ENCODE measurements at regions not wholly inside any gene's neighbourhood (a gene's known extent, or its start where the extent isn't known, plus 50 kb on each side); places are given as distances from the start of the nearest gene placed in this dataset.

DNA sequence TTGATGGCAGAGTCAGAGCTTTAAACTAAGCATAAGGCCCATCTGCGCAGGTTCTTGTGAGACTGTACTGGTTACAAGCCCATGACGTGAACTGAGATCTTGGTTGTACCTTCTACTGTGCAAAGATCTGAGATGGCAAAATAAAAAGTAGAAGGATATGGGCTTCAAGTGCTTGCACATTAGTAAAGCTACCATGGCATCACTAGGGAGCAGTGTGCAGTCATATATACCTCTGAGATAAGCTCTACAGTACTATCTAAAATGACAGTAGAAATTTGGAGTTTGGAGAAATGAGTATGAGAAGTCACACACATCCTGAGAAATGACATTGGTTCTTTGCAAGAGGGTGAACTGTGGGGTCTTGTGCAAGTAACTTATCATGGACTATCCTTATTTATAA, 408.2 kb upstream of the PRR16 start:
- peaks cover 0 to 3% (median 0%) of the 10 kb centered on the region in 5 donors for H3K27me3 Mint-ChIP-seq
- no peaks in the 10 kb centered on the region for H3K36me3 Mint-ChIP-seq
- no peaks in the 10 kb centered on the region for H3K4me1 Mint-ChIP-seq
- no peak overlapping the region for H3K4me3 Mint-ChIP-seq
- no peak overlapping the region for H3K27ac Mint-ChIP-seq
- no peak for DNase-seq
- H3K9me3 Mint-ChIP-seq, result peaks cover 0 to 7% (median 0%) of the 10 kb centered on the region in 9 donors
- POLR2A ChIA-PET, result no interaction called here
- no peak for ATAC-seq

- H3K36me3 Mint-ChIP-seq, result no peaks in the 10 kb centered on the region
- DNase-seq (no peak), ATAC-seq (no peak)
- H3K9me3 Mint-ChIP-seq, result peaks cover 0 to 7% (median 0%) of the 10 kb centered on the region in 9 donors
- H3K4me3 Mint-ChIP-seq, result no peak overlapping the region
- H3K27me3 Mint-ChIP-seq, result no peaks in the 10 kb centered on the region
- no peak overlapping the region for H3K27ac Mint-ChIP-seq
- POLR2A ChIA-PET, result no interaction called here
- no peaks in the 10 kb centered on the region for H3K4me1 Mint-ChIP-seq
These were observed 401.6 kb upstream of the PRR16 start for GRCh38 chr5:120062515-120062917.

DNA sequence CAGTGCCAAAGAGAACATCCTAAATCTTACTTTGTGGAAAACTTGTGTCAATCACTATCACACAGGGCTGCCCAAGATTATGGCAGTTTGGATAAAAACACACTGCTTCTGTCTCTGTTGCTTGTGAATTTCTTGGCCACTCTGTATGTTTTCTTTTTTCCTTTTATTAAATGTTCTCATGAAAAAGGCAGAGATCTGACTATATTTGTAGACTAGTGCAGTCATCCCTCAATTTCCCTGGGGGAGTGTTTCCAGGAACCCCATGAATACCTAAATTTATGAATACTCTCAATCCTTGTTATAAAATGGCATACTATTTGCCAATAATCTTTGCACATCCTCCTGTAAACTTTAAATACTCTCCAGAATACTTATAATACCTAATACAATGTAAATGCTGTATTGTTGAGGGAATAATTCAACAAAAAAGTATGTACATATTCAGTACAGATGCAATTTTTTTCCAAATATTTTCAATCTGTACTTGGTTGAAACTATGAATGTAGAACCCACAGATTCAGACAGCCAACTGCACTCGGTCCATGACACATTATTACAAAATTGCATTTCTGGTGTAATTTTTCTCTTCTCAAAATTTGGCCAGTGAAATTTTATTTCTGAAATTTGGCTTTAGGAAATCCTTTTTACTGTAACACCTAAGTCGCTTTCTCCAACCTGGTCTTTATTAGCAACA, 391.9 kb upstream of the PRR16 start:
- ATAC-seq (no peak), DNase-seq (no peak)
- Mint-ChIP-seq H3K36me3 (no peaks in the 10 kb centered on the region), H3K9me3 (peaks cover 0 to 6% (median 0%) of the 10 kb centered on the region in 9 donors), H3K4me3 (no peak overlapping the region), H3K4me1 (no peaks in the 10 kb centered on the region), H3K27ac (no peak overlapping the region), H3K27me3 (no peaks in the 10 kb centered on the region)
- POLR2A ChIA-PET, result no interaction called here

GRCh38 chr5:120073722-120074121, 390.4 kb upstream of the PRR16 start:
- POLR2A ChIA-PET, result no interaction called here

DNA sequence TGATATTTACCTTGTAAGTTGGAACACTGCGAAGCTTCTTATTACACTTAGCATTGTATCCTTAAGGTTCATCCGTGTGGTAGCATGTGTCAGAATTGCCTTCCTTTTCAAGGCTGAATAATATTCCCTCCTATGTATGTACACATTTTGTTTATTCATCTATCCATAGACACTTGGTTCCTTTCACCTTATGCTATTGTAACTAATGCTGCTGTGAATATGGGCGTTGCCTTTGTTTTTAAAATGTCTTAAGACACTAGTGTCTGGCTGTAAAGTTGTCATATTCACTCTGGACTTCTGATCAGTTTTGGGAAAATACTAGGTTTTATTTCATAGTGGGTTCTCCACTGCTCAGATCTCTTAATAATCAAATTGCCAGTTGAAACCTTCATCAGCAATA, 383.3 kb upstream of the PRR16 start:
- H3K9me3 Mint-ChIP-seq, result no peaks in the 10 kb centered on the region
- no peaks in the 10 kb centered on the region for H3K36me3 Mint-ChIP-seq

More at GRCh38 chr5:120073722-120074121, 390.4 kb upstream of the PRR16 start:
- ATAC-seq, result no peak
- peaks cover 0 to 6% (median 0%) of the 10 kb centered on the region in 9 donors for H3K9me3 Mint-ChIP-seq
- no peaks in the 10 kb centered on the region for H3K27me3 Mint-ChIP-seq
- H3K36me3 Mint-ChIP-seq, result no peaks in the 10 kb centered on the region
- H3K4me1 Mint-ChIP-seq, result no peaks in the 10 kb centered on the region
- no peak overlapping the region for H3K4me3 Mint-ChIP-seq
- no peak for DNase-seq
- H3K27ac Mint-ChIP-seq, result no peak overlapping the region

DNA sequence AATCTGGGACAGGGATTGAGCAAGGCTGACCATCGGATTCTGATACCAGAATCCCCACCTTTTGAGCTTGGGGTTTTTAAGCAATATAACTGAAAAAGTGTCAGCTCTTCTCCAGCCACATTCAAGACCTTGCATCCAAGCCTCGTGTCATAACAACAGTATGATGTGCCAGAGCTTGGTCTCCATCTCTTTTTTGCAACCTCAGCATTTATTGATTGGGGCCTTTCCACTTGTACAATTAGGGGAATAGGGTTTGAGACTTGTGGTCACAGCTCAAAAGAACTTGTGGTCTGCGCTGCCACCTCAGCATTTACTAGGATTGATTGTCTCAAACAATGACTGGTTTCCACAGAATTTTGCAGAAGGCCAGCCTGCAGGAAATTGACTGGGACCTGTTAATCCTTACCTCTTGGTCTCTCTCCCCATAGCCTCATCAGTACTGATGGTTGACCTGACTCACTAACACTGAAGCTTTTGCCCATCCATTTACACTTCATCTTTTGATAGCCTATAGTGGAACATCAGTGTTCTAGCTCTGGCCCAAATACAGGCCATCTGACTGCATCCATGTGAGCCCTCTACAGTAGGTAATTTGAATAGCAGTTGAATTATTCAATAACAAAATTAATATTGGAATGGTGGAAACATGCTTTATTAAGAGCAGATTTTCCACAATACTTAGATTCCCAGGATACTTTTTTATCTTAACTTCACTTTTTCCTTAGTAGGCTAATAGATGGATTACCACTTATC, 381.6 kb upstream of the PRR16 start:
- Mint-ChIP-seq H3K27ac (no peak overlapping the region), H3K9me3 (no peaks in the 10 kb centered on the region), H3K4me3 (no peak overlapping the region), H3K27me3 (no peaks in the 10 kb centered on the region), H3K4me1 (no peaks in the 10 kb centered on the region), H3K36me3 (no peaks in the 10 kb centered on the region)
- no peak for DNase-seq
- no peak for ATAC-seq
- POLR2A ChIA-PET, result no interaction called here

More for the DNA sequence above, 383.3 kb upstream of the PRR16 start:
- ATAC-seq (no peak), DNase-seq (no peak)
- POLR2A ChIA-PET, result no interaction called here
- Mint-ChIP-seq H3K27me3 (no peaks in the 10 kb centered on the region), H3K27ac (no peak overlapping the region), H3K4me3 (no peak overlapping the region), H3K4me1 (no peaks in the 10 kb centered on the region)

GRCh38 chr5:120083851-120084542, 380.1 kb upstream of the PRR16 start:
- Mint-ChIP-seq H3K4me1 (peaks cover 0 to 8% (median 3%) of the 10 kb centered on the region in 4 donors), H3K27me3 (no peaks in the 10 kb centered on the region), H3K9me3 (no peaks in the 10 kb centered on the region), H3K27ac (no peak overlapping the region), H3K4me3 (no peak overlapping the region), H3K36me3 (no peaks in the 10 kb centered on the region)
- DNase-seq, result no peak
- ATAC-seq, result no peak
- POLR2A ChIA-PET, result no interaction called here

DNA sequence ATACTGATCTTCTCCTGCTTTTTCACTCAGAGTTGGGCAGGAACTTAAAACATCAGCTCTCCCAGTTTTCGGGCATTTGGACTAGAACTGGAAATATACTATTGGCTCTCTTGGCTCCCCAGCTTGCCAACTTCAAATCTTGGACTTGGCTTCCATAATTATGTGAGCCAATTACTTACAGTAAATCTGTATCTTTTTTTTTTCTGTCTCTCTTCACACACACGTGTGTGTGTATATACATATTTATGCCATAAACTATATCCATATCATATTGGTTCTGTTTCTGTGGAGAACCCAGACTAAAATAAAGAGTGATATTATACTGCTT, 379.6 kb upstream of the PRR16 start:
- H3K27me3 Mint-ChIP-seq, result no peaks in the 10 kb centered on the region
- no peak overlapping the region for H3K27ac Mint-ChIP-seq
- ATAC-seq (no peak), DNase-seq (no peak)
- POLR2A ChIA-PET, result no interaction called here
- no peaks in the 10 kb centered on the region for H3K36me3 Mint-ChIP-seq
- H3K4me1 Mint-ChIP-seq, result peaks cover 0 to 9% (median 3%) of the 10 kb centered on the region in 4 donors
- H3K4me3 Mint-ChIP-seq, result no peak overlapping the region
- no peaks in the 10 kb centered on the region for H3K9me3 Mint-ChIP-seq

GRCh38 chr5:120086081-120086480, 378.0 kb upstream of the PRR16 start:
- H3K27ac Mint-ChIP-seq, result no peak overlapping the region
- H3K9me3 Mint-ChIP-seq, result peaks cover 0 to 2% (median 0%) of the 10 kb centered on the region in 9 donors
- H3K27me3 Mint-ChIP-seq, result no peaks in the 10 kb centered on the region
- no peaks in the 10 kb centered on the region for H3K36me3 Mint-ChIP-seq
- DNase-seq (no peak), ATAC-seq (no peak)
- POLR2A ChIA-PET, result no interaction called here
- H3K4me1 Mint-ChIP-seq, result peaks cover 0 to 9% (median 3%) of the 10 kb centered on the region in 4 donors
- H3K4me3 Mint-ChIP-seq, result no peak overlapping the region

DNA sequence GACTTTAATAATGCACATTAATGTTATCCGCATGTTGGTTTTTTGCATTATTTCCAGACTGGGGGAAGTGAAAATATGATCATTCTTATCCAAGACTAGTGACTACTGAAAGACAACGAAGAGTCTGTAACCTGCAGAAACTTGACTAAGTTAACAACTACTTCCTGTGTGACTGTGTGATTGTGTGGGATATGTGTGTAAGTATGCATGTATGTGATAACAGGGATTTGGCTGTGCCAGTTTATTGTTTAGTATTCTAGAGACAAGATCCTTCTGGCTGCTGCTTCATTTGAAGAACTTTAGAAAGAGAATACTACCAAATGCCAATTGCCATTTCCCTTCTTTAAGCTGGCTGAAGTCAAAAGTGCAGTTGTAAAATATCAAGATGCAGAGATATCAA, 375.7 kb upstream of the PRR16 start:
- H3K4me3 Mint-ChIP-seq, result no peak overlapping the region
- DNase-seq (no peak), ATAC-seq (no peak)
- POLR2A ChIA-PET, result no interaction called here
- H3K27ac Mint-ChIP-seq, result no peak overlapping the region
- no peaks in the 10 kb centered on the region for H3K27me3 Mint-ChIP-seq
- H3K9me3 Mint-ChIP-seq, result peaks cover 0 to 2% (median 0%) of the 10 kb centered on the region in 9 donors
- H3K36me3 Mint-ChIP-seq, result no peaks in the 10 kb centered on the region
- H3K4me1 Mint-ChIP-seq, result peaks cover 0 to 9% (median 3%) of the 10 kb centered on the region in 4 donors

DNA sequence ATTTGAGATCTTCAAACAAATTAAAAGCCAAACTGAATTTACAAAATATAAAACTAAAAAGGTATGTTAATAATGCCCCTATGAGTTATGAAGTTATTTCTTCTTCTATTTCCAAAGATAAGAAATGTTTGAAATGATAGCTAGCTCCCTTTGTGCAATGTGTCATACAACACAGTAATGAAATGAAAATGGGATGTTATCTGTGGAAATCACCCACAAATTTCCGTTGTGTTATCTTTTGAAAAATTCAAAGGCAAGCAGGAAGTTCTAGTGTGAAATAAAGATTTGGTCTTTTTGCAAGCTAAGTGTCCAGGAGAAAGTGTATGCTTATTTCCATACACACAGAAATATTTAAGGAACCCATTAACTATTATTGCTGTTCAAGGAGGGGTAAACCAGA, 375.3 kb upstream of the PRR16 start:
- Mint-ChIP-seq H3K27ac (no peak overlapping the region), H3K9me3 (peaks cover 0 to 2% (median 0%) of the 10 kb centered on the region in 9 donors), H3K4me3 (no peak overlapping the region), H3K4me1 (peaks cover 0 to 9% (median 3%) of the 10 kb centered on the region in 4 donors), H3K36me3 (no peaks in the 10 kb centered on the region), H3K27me3 (peaks cover 0 to 2% (median 0%) of the 10 kb centered on the region in 5 donors)
- DNase-seq (no peak), ATAC-seq (no peak)
- POLR2A ChIA-PET, result no interaction called here

DNA sequence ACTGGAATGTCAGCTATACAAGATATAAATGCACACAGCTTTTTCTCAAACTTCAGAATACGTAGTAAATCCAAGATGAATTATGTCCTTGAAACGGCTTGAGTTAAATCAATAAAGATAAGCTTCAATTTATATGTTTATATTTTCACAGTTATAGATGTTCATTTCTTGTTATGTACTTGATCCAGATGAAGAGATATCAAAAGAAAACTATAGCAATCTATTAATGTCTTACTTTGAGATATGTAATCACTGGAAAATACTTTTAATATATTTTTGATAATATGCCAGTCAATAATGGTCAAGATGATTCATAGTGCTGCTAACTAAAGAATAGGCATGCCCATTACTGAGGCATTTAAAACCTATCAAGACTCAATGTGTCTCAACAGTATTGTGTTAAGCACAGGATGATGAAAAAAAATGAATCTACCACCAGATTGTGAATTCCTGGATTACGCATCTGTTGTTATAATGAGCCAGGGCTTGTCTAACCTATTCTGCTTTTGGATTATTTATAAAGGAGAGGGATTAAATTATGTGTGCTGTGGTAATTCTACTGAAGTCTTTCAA, 372.6 kb upstream of the PRR16 start:
- peaks cover 0 to 2% (median 0%) of the 10 kb centered on the region in 5 donors for H3K27me3 Mint-ChIP-seq
- DNase-seq, result no peak
- H3K36me3 Mint-ChIP-seq, result no peaks in the 10 kb centered on the region
- H3K27ac Mint-ChIP-seq, result no peak overlapping the region
- H3K4me1 Mint-ChIP-seq, result peaks cover 0 to 13% (median 3%) of the 10 kb centered on the region in 4 donors
- H3K4me3 Mint-ChIP-seq, result no peak overlapping the region
- POLR2A ChIA-PET, result no interaction called here
- no peak for ATAC-seq
- peaks cover 0 to 2% (median 0%) of the 10 kb centered on the region in 9 donors for H3K9me3 Mint-ChIP-seq

DNA sequence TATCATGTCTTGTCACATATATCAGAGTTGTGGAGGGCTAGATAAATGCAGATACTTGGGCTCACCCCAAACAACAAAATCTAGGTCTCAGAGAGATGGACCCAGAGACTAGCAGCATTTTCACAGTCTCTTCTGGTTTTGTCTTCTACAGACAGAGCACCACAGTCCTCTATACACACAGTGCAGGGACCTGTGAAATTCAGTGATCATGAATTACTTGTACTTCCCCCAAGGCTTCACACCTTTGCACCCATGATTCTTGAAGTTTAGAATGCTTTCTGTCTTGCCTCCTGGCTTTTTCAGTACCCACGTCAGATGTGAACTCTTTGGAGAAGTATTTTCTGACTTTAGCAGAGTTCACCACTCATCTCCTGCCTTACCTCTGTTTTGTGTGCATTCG, 371.5 kb upstream of the PRR16 start:
- no peak overlapping the region for H3K27ac Mint-ChIP-seq

More for the DNA sequence above, 371.5 kb upstream of the PRR16 start:
- no peak overlapping the region for H3K4me3 Mint-ChIP-seq
- DNase-seq, result no peak
- H3K9me3 Mint-ChIP-seq, result peaks cover 0 to 2% (median 0%) of the 10 kb centered on the region in 9 donors
- H3K36me3 Mint-ChIP-seq, result no peaks in the 10 kb centered on the region
- no peak for ATAC-seq
- H3K27me3 Mint-ChIP-seq, result peaks cover 0 to 2% (median 0%) of the 10 kb centered on the region in 5 donors
- POLR2A ChIA-PET, result no interaction called here
- peaks cover 0 to 16% (median 3%) of the 10 kb centered on the region in 4 donors for H3K4me1 Mint-ChIP-seq

Data from naive thymus-derived CD8-positive, alpha-beta T cell (primary cell).